GM12891 (cell line): ENCODE measurements at regions not wholly inside any gene's neighbourhood (a gene's known extent, or its start where the extent isn't known, plus 50 kb on each side); places are given as distances from the start of the nearest gene placed in this dataset.

Experiments used
- POLR2A ChIP-seq: IDR thresholded peaks from 2 replicates; pipeline ENCODE4 v1.6.1; 2011; ENCODE audit warnings: low read depth, low read length, control low read depth
- POLR2AphosphoS5 ChIP-seq: IDR thresholded peaks from 2 replicates; pipeline ENCODE4 v1.6.1; 2011; ENCODE audit warnings: low read depth, low read length, control low read depth
- TAF1 ChIP-seq: IDR thresholded peaks from 2 replicates; pipeline ENCODE4 v1.6.1; 2011; ENCODE audit warnings: low read depth, low read length, control low read depth

DNA sequence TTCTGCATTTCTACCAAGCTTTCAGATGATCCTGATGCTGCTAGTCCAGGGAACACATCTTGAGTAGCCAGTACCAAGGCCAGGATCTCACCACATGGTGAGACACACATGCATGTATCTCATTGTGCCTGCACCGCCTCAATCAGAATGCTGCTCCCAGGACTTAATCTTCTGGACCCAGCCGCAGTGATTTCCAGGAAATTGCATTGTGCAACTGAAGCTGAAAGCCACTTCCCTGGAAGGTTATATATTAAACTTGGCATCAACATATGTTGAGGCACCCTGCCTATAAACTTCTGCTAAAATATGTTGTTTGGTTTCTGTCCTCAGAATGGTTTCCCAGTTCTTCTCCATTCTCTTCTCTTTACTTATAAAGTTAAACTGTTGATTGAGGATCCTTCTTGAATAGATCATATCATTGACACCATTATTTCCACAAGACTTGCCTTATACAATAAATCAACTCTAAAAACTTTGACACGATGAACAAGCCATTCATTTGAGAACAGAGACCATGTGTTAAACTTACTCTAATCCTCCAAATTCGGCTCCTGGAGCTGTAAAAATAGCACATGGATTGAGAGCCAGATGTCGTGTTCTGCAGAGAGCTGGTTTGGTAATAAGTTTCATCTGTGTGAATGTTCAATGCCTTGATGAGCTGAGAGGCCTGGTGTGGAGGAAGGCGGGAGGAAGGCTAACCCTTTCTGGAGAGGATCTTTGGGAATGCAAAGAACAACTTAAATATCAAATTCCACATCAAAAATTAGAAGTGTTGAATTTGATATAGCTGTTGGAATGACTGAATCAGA lies 65.0 kb upstream of the PCSK2 start:
- no peak for TF ChIP-seq POLR2A
- no peak for TF ChIP-seq POLR2AphosphoS5
- no peak for TF ChIP-seq TAF1
